ENCODE measurements at regions not wholly inside any gene's neighbourhood (a gene's known extent, or its start where the extent isn't known, plus 50 kb on each side); places are given as distances from the start of the nearest gene placed in this dataset.
"Not testable (repeated sequence)": the region's sequence is repeated elsewhere in the genome, so short reads cannot be mapped to it uniquely, and the experiment has no call there.

- Histone ChIP-seq H3K36me3 (replicated peaks) (no peaks in the 10 kb centered on the region), H3K9me3 (no peaks in the 10 kb centered on the region), H3K4me1 (no peaks in the 10 kb centered on the region), H3K4me3 (no peak overlapping the region), H3K27me3 (ENCODE audit: low read depth) (no peaks in the 10 kb centered on the region)
- DNase-seq (ENCODE audit: low spot score in 2 of 2): no peak
- in situ Hi-C loops (cut with MboI; ENCODE audit: low sequenced_read_pairs): no loop called here
These were observed 182.8 kb downstream of the ZWINT start for GRCh38 chr10:56178210-56178609.

- in situ Hi-C loops (cut with MboI; ENCODE audit: low sequenced_read_pairs); H3K36me3 ChIP-seq (replicated peaks); H3K27me3 ChIP-seq (ENCODE audit: low read depth); DNase-seq (ENCODE audit: low spot score in 2 of 2); H3K4me1 ChIP-seq; H3K4me3 ChIP-seq; H3K9me3 ChIP-seq: not testable (repeated sequence)
These were observed 206.0 kb downstream of the ZWINT start for GRCh38 chr10:56155091-56155513.

- in situ Hi-C loops (cut with MboI; ENCODE audit: low sequenced_read_pairs): no loop called here
- H3K4me3 ChIP-seq: no peak overlapping the region
- H3K27me3 ChIP-seq (ENCODE audit: low read depth): no peaks in the 10 kb centered on the region
- H3K4me1 ChIP-seq: no peaks in the 10 kb centered on the region
- H3K9me3 ChIP-seq: no peaks in the 10 kb centered on the region
- no peaks in the 10 kb centered on the region for H3K36me3 ChIP-seq (replicated peaks)
- DNase-seq (ENCODE audit: low spot score in 2 of 2): no peak
These were observed 214.3 kb downstream of the ZWINT start for GRCh38 chr10:56146806-56147205.

GRCh38 chr10:56142092-56142728, 218.8 kb downstream of the ZWINT start:
- in situ Hi-C loops (cut with MboI; ENCODE audit: low sequenced_read_pairs): no loop called here

GRCh38 chr10:56139405-56139804, 221.7 kb downstream of the ZWINT start:
- Histone ChIP-seq H3K4me3 (no peak overlapping the region), H3K9me3 (no peaks in the 10 kb centered on the region), H3K4me1 (no peaks in the 10 kb centered on the region), H3K27me3 (ENCODE audit: low read depth) (no peaks in the 10 kb centered on the region), H3K36me3 (replicated peaks) (no peaks in the 10 kb centered on the region)
- DNase-seq (ENCODE audit: low spot score in 2 of 2): no peak
- in situ Hi-C loops (cut with MboI; ENCODE audit: low sequenced_read_pairs): no loop called here

More at GRCh38 chr10:56142092-56142728, 218.8 kb downstream of the ZWINT start:
- no peak for DNase-seq (ENCODE audit: low spot score in 2 of 2)
- Histone ChIP-seq H3K4me1 (no peaks in the 10 kb centered on the region), H3K27me3 (ENCODE audit: low read depth) (no peaks in the 10 kb centered on the region), H3K9me3 (no peaks in the 10 kb centered on the region), H3K4me3 (no peak overlapping the region), H3K36me3 (replicated peaks) (no peaks in the 10 kb centered on the region)

GRCh38 chr10:56135828-56136227, 225.2 kb downstream of the ZWINT start:
- Histone ChIP-seq H3K4me1 (no peaks in the 10 kb centered on the region), H3K27me3 (ENCODE audit: low read depth) (no peaks in the 10 kb centered on the region), H3K4me3 (no peak overlapping the region), H3K36me3 (replicated peaks) (no peaks in the 10 kb centered on the region), H3K9me3 (no peaks in the 10 kb centered on the region)
- no peak for DNase-seq (ENCODE audit: low spot score in 2 of 2)
- in situ Hi-C loops (cut with MboI; ENCODE audit: low sequenced_read_pairs): no loop called here

- Histone ChIP-seq H3K4me1 (no peaks in the 10 kb centered on the region), H3K27me3 (ENCODE audit: low read depth) (no peaks in the 10 kb centered on the region), H3K36me3 (replicated peaks) (no peaks in the 10 kb centered on the region), H3K9me3 (no peaks in the 10 kb centered on the region), H3K4me3 (no peak overlapping the region)
- in situ Hi-C loops (cut with MboI; ENCODE audit: low sequenced_read_pairs): no loop called here
- DNase-seq (ENCODE audit: low spot score in 2 of 2): no peak
These were observed 237.8 kb downstream of the ZWINT start for GRCh38 chr10:56123247-56123646.

- in situ Hi-C loops (cut with MboI; ENCODE audit: low sequenced_read_pairs): no loop called here
- no peaks in the 10 kb centered on the region for H3K36me3 ChIP-seq (replicated peaks)
- no peaks in the 10 kb centered on the region for H3K4me1 ChIP-seq
- no peak overlapping the region for H3K4me3 ChIP-seq
- H3K27me3 ChIP-seq (ENCODE audit: low read depth): no peaks in the 10 kb centered on the region
- DNase-seq (ENCODE audit: low spot score in 2 of 2): peak in 1 of 2 experiments; percentile 42
- H3K9me3 ChIP-seq: no peaks in the 10 kb centered on the region
These were observed 244.4 kb downstream of the ZWINT start for GRCh38 chr10:56116684-56117083.

- Histone ChIP-seq H3K4me3 (no peak overlapping the region), H3K9me3 (no peaks in the 10 kb centered on the region), H3K4me1 (no peaks in the 10 kb centered on the region), H3K27me3 (ENCODE audit: low read depth) (no peaks in the 10 kb centered on the region), H3K36me3 (replicated peaks) (no peaks in the 10 kb centered on the region)
- in situ Hi-C loops (cut with MboI; ENCODE audit: low sequenced_read_pairs): no loop called here
- no peak for DNase-seq (ENCODE audit: low spot score in 2 of 2)
These were observed 251.6 kb downstream of the ZWINT start for GRCh38 chr10:56109454-56109853.

- no peak for DNase-seq (ENCODE audit: low spot score in 2 of 2)
- H3K9me3 ChIP-seq: no peaks in the 10 kb centered on the region
- in situ Hi-C loops (cut with MboI; ENCODE audit: low sequenced_read_pairs): no loop called here
- H3K36me3 ChIP-seq (replicated peaks): no peaks in the 10 kb centered on the region
- H3K27me3 ChIP-seq (ENCODE audit: low read depth): no peaks in the 10 kb centered on the region
- no peaks in the 10 kb centered on the region for H3K4me1 ChIP-seq
- no peak overlapping the region for H3K4me3 ChIP-seq
These were observed 256.1 kb downstream of the ZWINT start for GRCh38 chr10:56104923-56105322.

GRCh38 chr10:56104487-56104886, 256.6 kb downstream of the ZWINT start:
- Histone ChIP-seq H3K27me3 (ENCODE audit: low read depth) (no peaks in the 10 kb centered on the region), H3K4me3 (no peak overlapping the region), H3K36me3 (replicated peaks) (no peaks in the 10 kb centered on the region), H3K4me1 (no peaks in the 10 kb centered on the region), H3K9me3 (no peaks in the 10 kb centered on the region)
- no peak for DNase-seq (ENCODE audit: low spot score in 2 of 2)
- in situ Hi-C loops (cut with MboI; ENCODE audit: low sequenced_read_pairs): no loop called here

- Histone ChIP-seq H3K36me3 (replicated peaks) (no peaks in the 10 kb centered on the region), H3K27me3 (ENCODE audit: low read depth) (no peaks in the 10 kb centered on the region), H3K4me1 (no peaks in the 10 kb centered on the region), H3K9me3 (no peaks in the 10 kb centered on the region), H3K4me3 (no peak overlapping the region)
- in situ Hi-C loops (cut with MboI; ENCODE audit: low sequenced_read_pairs): no loop called here
- DNase-seq (ENCODE audit: low spot score in 2 of 2): no peak
These were observed 264.9 kb downstream of the ZWINT start for GRCh38 chr10:56096226-56096517.

GRCh38 chr10:56095506-56096225, 265.4 kb downstream of the ZWINT start:
- in situ Hi-C loops (cut with MboI; ENCODE audit: low sequenced_read_pairs): no loop called here
- H3K4me1 ChIP-seq: no peaks in the 10 kb centered on the region

GRCh38 chr10:56093645-56094044, 267.4 kb downstream of the ZWINT start:
- H3K4me1 ChIP-seq; H3K27me3 ChIP-seq (ENCODE audit: low read depth); DNase-seq (ENCODE audit: low spot score in 2 of 2); H3K9me3 ChIP-seq; H3K36me3 ChIP-seq (replicated peaks); in situ Hi-C loops (cut with MboI; ENCODE audit: low sequenced_read_pairs); H3K4me3 ChIP-seq: not testable (repeated sequence)

More at GRCh38 chr10:56095506-56096225, 265.4 kb downstream of the ZWINT start:
- no peaks in the 10 kb centered on the region for H3K27me3 ChIP-seq (ENCODE audit: low read depth)
- no peaks in the 10 kb centered on the region for H3K9me3 ChIP-seq
- no peak overlapping the region for H3K4me3 ChIP-seq
- DNase-seq (ENCODE audit: low spot score in 2 of 2): no peak
- no peaks in the 10 kb centered on the region for H3K36me3 ChIP-seq (replicated peaks)

- Histone ChIP-seq H3K36me3 (replicated peaks) (no peaks in the 10 kb centered on the region), H3K27me3 (ENCODE audit: low read depth) (no peaks in the 10 kb centered on the region), H3K9me3 (no peaks in the 10 kb centered on the region), H3K4me3 (no peak overlapping the region), H3K4me1 (no peaks in the 10 kb centered on the region)
- DNase-seq (ENCODE audit: low spot score in 2 of 2): no peak
- in situ Hi-C loops (cut with MboI; ENCODE audit: low sequenced_read_pairs): no loop called here
These were observed 269.2 kb downstream of the ZWINT start for GRCh38 chr10:56091872-56092271.
